Esophagus mucosa (tissue), 1 donor: ENCODE measurements at regions not wholly inside any gene's neighbourhood (a gene's known extent, or its start where the extent isn't known, plus 50 kb on each side); places are given as distances from the start of the nearest gene placed in this dataset.
"Not testable (repeated sequence)": the region's sequence is repeated elsewhere in the genome, so short reads cannot be mapped to it uniquely, and the experiment has no call there.

Experiments used
- ATAC-seq: fragments of 200-7000 bp; cut with Tn5 transposase; one replicate; pipeline ENCODE4 v1.9.1; 2020
- donor health status: DM: yes; HTN: yes; CAD: no.

GRCh38 chr7:149930374-149931068 lies 56.8 kb downstream of the ATP6V0E2 start:
- not testable (repeated sequence) for ATAC-seq

GRCh38 chr7:149933776-149934175 lies 60.0 kb downstream of the ATP6V0E2 start:
- ATAC-seq, result not testable (repeated sequence)

- ATAC-seq, result not testable (repeated sequence)
Measured at GRCh38 chr7:149947346-149947745, 73.6 kb downstream of the ATP6V0E2 start.

DNA sequence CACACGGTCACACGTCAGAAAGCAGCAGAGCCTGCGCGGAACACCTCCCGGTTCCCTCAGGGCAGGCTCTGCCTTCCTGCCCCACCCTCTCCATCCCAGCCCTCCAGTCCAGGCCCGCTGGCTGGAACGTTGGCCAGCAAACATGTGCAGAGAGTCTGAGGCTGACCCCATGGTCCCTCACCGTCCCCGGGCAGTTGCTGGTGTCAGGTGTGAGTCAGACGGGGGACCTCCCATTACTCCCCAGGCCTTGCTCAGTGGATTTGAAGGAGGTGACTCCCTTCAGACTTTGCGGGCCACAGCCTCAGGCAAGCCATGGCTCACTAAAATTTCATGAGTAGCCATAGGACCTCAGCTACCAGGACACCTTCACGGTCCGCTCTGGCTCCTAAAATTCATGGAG lies 74.7 kb downstream of the ATP6V0E2 start:
- ATAC-seq, result not testable (repeated sequence)

DNA sequence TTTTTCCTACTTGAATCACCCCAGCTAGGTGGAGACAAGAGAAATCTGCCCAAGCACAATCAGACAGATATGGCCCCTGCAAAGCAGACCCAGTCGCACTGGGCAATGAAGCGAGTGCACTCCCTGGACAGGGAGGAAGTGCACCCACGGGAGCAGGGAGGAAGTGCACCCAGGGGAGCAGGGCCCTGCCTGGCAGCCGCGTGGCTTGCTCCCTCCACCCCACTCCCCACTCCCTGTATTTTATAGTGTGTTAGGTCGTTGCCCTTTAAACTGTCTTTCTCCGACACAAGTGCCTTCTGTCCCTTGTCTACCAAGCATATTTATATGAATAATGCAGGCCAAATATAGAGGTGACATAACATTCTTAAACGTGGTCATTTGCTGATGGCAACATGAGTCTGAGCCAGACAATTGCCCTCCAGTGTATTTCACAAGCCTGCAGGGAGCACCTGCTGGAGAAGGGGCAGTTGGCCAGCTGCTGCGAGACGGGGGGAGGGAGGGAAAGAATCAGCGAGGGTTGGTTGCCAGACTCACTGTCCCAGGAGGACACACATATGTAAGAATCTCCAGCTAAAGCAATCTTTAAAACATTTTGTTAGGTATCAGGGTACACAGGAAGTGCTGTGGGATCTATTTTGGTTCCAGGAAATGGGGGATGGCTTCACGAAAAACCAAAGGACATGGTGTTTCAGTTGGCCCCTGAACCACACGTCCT lies 76.3 kb downstream of the ATP6V0E2 start:
- not testable (repeated sequence) for ATAC-seq

DNA sequence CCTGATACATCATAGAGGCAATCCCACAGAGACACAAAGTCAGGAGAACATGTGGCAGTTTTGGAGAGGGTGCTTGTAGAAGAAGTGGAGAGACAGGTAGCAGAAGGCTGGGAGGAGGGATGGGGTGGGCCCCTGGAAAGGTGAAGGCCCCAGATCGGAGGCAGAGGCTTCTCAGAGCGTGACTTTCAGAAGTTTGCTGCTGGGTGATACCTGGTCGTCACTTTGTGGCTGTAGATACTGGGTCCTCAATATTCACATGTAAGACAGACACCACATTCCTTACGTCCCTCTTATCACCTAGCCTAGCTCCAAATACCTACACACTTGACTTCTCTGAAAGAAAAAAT lies 76.8 kb downstream of the ATP6V0E2 start:
- ATAC-seq, result not testable (repeated sequence)

GRCh38 chr7:149951579-149951978 lies 77.8 kb downstream of the ATP6V0E2 start:
- ATAC-seq, result not testable (repeated sequence)

- ATAC-seq, result not testable (repeated sequence)
Measured at GRCh38 chr7:149958880-149959279, 85.1 kb downstream of the ATP6V0E2 start.

DNA sequence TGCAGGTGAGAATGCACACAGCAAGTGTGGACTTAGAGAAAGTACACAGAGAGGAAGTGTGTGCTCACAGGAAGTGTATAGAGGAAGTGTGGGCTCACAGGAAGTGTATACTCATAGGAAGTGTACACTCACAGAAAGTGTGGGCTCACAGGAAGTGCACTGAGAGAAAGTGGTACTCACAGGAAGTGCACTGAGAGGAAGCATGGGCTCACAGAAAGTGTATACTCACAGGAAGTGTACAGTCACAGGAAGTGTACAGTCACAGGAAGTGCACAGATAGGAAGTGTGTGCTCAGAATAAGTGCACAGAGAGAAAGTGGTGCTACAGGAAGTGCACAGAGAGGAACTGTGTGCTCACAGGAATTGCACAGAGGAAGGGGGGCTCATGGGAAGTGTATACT lies 87.1 kb downstream of the ATP6V0E2 start:
- ATAC-seq, result not testable (repeated sequence)

GRCh38 chr7:149961878-149962277 lies 88.1 kb downstream of the ATP6V0E2 start:
- ATAC-seq, result not testable (repeated sequence)

DNA sequence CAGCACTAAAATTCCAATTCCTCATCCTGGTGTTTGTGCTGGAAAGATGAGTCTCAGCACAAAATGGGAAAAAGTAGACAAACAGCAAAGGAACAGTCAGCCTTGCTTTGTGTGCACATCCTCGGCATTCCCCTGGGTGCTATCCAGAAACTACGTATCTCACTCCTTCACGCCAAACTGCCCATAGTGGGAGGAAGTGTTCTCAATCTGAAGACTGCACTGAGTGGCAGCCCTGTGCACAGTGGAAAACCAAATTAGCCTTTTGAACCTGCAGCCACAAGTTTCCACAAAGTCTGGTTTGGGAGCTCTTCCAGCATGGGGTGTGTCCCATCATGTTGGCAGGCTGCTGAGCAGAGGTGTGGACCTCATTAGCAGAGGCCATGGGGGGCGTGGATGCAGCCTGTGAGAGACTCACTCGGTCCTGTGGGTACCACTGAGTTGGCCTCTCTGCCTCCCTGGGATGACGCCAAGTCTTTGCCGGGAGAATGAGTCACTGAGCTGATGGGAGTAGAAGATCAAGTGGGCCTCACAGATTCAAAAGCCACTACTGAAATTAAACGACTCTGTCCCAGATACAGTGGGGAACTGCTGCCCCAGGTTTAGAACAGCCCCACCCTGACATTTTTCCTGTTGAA lies 89.0 kb downstream of the ATP6V0E2 start:
- peak; percentile 67 for ATAC-seq

DNA sequence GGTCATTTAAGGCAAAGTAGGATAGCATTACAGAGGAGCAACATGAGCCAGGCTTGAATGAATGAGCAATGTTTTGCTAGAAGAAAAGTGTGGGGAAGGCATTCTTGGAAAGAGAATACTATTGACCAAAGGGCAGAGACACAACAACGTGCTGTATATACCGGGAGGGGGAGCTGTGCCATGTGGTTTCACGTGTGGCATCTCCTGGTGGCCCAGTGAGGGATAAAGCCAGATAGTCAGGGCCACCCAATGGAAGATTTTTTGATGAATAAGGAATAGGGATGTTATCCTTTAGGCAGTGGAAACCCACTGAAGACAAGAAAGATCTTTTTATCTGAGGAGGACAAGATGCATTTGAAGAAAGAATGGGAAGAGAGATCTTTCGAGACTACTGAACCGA lies 90.2 kb downstream of the ATP6V0E2 start:
- ATAC-seq, result not testable (repeated sequence)

- not testable (repeated sequence) for ATAC-seq
Measured at GRCh38 chr7:149966444-149966843, 92.7 kb downstream of the ATP6V0E2 start.

DNA sequence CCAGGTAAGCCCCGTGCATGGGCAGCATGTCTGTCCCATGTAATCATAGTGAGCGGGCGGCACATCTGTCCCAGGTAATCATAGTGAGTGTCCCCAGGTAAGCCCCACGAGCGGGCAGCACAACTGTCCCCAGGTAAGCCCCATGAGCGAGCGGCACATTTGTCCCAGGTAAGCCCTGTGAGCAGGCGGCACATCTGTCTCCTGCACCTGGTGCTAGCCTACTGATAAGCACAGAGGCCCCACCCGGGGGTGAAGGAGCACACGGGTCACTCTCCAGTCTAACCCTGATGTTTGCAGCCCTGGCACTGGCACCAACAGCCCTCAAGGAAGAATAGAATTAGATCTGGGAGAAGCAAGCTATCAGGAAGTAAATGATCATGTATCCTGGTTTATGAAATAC lies 99.2 kb downstream of the ATP6V0E2 start:
- not testable (repeated sequence) for ATAC-seq

DNA sequence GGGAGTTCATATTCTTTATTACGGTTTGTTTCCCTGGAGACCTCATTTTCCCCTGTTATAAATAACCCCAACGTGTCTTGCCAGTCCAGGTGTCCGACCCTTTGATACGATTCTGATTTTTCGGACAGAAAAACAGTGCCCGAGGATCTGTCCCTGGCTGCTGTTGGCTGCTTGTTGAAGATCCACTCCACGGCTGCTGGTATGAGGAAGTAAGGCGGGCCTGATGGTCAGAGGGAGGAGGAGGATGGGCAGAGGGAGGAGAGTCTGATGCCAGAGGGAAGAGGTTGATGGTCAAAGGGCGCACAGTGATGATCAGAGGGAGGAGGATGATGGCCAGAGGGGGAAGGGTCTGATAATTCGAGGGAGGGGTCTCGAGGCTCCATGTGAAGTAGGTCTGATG lies 99.9 kb downstream of the ATP6V0E2 start:
- not testable (repeated sequence) for ATAC-seq

GRCh38 chr7:149975608-149976007 lies 101.8 kb downstream of the ATP6V0E2 start:
- ATAC-seq, result not testable (repeated sequence)

DNA sequence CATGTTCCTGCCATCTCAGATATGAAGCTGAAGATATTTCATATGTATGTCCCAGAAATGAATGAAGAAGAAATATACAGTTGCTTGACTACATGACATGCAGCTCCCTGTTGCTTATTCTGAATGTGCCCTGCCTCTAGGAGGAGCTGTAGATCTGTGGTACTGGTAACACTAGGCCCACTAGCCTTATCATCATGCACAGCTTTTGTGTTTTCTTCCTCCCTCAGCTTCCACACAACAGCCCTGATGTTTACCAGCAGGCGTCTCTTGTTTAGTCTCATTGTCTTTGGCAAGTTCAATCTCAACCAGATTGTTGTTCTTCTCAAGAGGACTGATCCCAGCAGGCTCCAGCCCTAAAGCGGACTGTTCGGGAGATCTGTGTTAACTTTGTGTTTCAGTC lies 104.8 kb downstream of the ATP6V0E2 start:
- ATAC-seq, result not testable (repeated sequence)

DNA sequence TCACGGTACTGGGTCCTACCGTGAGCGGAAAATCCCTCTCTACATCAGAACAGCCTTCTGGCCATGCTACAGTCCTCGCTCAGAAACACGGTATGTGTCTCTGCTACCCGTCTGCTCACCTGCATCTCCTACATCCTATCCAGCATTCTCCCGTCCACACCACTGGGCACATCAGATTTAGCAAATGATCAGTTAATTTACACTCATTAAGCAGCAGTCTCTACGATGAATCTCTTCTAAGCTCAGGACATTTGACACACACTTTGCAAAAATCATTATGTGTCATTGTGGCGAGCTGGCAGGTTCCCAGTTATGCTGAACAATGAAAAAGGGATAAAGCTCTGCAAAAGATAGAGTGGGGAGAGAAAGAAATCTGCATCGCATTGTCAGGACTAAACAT lies 105.2 kb downstream of the ATP6V0E2 start:
- not testable (repeated sequence) for ATAC-seq

GRCh38 chr7:149982537-149983112 lies 108.9 kb downstream of the ATP6V0E2 start:
- not testable (repeated sequence) for ATAC-seq

DNA sequence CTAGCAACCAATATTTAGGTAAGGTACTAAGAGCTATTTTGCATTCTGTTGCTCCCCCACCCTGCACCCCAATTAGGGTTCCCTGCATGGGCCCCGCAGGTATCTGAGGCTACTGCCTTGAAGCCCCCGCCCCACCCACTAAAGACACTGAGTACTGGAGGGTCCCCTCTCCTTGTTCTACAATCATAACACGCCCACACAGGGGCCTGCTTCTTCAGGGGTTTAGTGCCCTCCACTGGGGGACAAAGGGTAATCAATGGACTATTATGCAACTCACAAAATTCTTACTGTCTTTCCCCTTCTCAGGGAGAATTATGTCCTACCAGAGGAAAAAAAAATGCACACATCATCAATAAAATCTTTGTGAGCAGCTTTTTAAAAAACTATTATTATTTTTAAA lies 113.1 kb downstream of the ATP6V0E2 start:
- ATAC-seq, result not testable (repeated sequence)

DNA sequence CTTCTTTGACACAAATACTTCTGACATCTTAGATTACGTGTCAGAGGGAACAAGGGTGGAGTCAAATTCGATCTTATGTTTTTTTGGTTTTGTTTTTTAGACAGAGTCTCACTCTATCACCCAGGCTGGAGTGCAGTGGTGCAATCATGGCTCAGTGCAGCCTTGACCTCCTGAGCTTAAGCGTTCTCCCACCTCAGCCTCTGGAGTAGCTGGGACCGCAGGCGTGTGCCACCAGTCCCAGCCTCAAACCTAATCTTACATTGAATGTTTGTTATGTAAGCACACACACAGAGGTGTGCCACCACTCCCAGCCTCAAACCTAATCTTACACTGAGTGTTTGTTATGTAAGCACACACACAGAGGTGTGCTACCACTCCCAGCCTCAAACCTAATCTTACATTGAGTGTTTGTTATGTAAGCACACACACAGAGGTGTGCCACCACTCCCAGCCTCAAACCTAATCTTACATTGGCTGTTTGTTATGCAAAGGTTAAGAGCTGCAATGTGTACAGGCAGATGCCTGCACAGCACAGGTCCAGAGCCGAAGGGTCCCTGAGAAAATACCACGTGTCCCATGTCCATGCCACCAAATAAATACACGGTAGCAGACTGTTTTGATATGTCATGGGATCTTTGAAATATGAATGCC lies 118.0 kb downstream of the ATP6V0E2 start:
- not testable (repeated sequence) for ATAC-seq

GRCh38 chr7:149992366-149992765 lies 118.6 kb downstream of the ATP6V0E2 start:
- ATAC-seq, result not testable (repeated sequence)
